ENCODE measurements at regions not wholly inside any gene's neighbourhood (a gene's known extent, or its start where the extent isn't known, plus 50 kb on each side); places are given as distances from the start of the nearest gene placed in this dataset.

- DNase-seq (no peak), ATAC-seq (no peak)
- no peak overlapping the region for H3K4me3 ChIP-seq
- H3K36me3 ChIP-seq (ENCODE audit: insufficient read depth in 1 of 2, low read depth in 1 of 2) = no peaks in the 10 kb centered on the region
- no peaks in the 10 kb centered on the region for H3K9me3 ChIP-seq
- H3K4me1 ChIP-seq = no peaks in the 10 kb centered on the region
- H3K27ac ChIP-seq = no peak overlapping the region
- intact Hi-C loops (cut with DNase I) = no loop called here
- no peak for TF ChIP-seq CTCF (IDR thresholded peaks at IDR 0.05)
- no peaks in the 10 kb centered on the region for H3K27me3 ChIP-seq (ENCODE audit: insufficient read depth in 3 of 3, low read length in 2 of 3)
These were observed 889.1 kb upstream of the ZEB2 start for GRCh38 chr2:145408980-145409379.

- Histone ChIP-seq H3K9me3 (no peaks in the 10 kb centered on the region), H3K27ac (no peak overlapping the region), H3K27me3 (ENCODE audit: insufficient read depth in 3 of 3, low read length in 2 of 3) (peaks cover 0 to 4% (median 0%) of the 10 kb centered on the region in 3 donors), H3K4me1 (no peaks in the 10 kb centered on the region), H3K36me3 (ENCODE audit: insufficient read depth in 1 of 2, low read depth in 1 of 2) (no peaks in the 10 kb centered on the region), H3K4me3 (no peak overlapping the region)
- no peak for TF ChIP-seq CTCF (IDR thresholded peaks at IDR 0.05)
- ATAC-seq = no peak
- no peak for DNase-seq
- intact Hi-C loops (cut with DNase I) = no loop called here
- WGBS, 3 donors = 44 to 56% (median 52%) methylated on average over 1 of the region's 1 CpG
These were observed 884.8 kb upstream of the ZEB2 start for GRCh38 chr2:145404690-145405089.

- no peak overlapping the region for H3K4me3 ChIP-seq
- H3K4me1 ChIP-seq = no peaks in the 10 kb centered on the region
- no peak for DNase-seq
- H3K36me3 ChIP-seq (ENCODE audit: insufficient read depth in 1 of 2, low read depth in 1 of 2) = no peaks in the 10 kb centered on the region
- H3K9me3 ChIP-seq = no peaks in the 10 kb centered on the region
- H3K27ac ChIP-seq = no peak overlapping the region
- peaks cover 0 to 4% (median 0%) of the 10 kb centered on the region in 3 donors for H3K27me3 ChIP-seq (ENCODE audit: insufficient read depth in 3 of 3, low read length in 2 of 3)
- no peak for ATAC-seq
- intact Hi-C loops (cut with DNase I) = no loop called here
- no peak for TF ChIP-seq CTCF (IDR thresholded peaks at IDR 0.05)
- 94 to 97% (median 95%) methylated on average over 2 of the region's 2 CpGs for WGBS, 3 donors
These were observed 882.9 kb upstream of the ZEB2 start for GRCh38 chr2:145402706-145403277.

- H3K36me3 ChIP-seq (ENCODE audit: insufficient read depth in 1 of 2, low read depth in 1 of 2) = no peaks in the 10 kb centered on the region
- no peaks in the 10 kb centered on the region for H3K4me1 ChIP-seq
- peaks cover 0 to 4% (median 0%) of the 10 kb centered on the region in 3 donors for H3K27me3 ChIP-seq (ENCODE audit: insufficient read depth in 3 of 3, low read length in 2 of 3)
- no peak overlapping the region for H3K4me3 ChIP-seq
- no peak for ATAC-seq
- intact Hi-C loops (cut with DNase I) = no loop called here
- no peak for DNase-seq
- no peaks in the 10 kb centered on the region for H3K9me3 ChIP-seq
- 0% methylated on average over 1 of the region's 1 CpG for WGBS, 3 donors
- H3K27ac ChIP-seq = no peak overlapping the region
- TF ChIP-seq CTCF (IDR thresholded peaks at IDR 0.05) = no peak
These were observed 879.2 kb upstream of the ZEB2 start for GRCh38 chr2:145399131-145399530.

GRCh38 chr2:145394181-145394580 lies 874.3 kb upstream of the ZEB2 start:
- TF ChIP-seq CTCF (IDR thresholded peaks at IDR 0.05) = no peak
- intact Hi-C loops (cut with DNase I) = no loop called here
- Histone ChIP-seq H3K9me3 (no peaks in the 10 kb centered on the region), H3K4me3 (no peak overlapping the region), H3K4me1 (no peaks in the 10 kb centered on the region), H3K27me3 (ENCODE audit: insufficient read depth in 3 of 3, low read length in 2 of 3) (no peaks in the 10 kb centered on the region), H3K36me3 (ENCODE audit: insufficient read depth in 1 of 2, low read depth in 1 of 2) (no peaks in the 10 kb centered on the region), H3K27ac (no peak overlapping the region)
- 76 to 77% (median 77%) methylated on average over 3 of the region's 3 CpGs for WGBS, 3 donors
- DNase-seq (no peak), ATAC-seq (no peak)

Data from psoas muscle (tissue), 7 donors.